ENCODE measurements at regions not wholly inside any gene's neighbourhood (a gene's known extent, or its start where the extent isn't known, plus 50 kb on each side); places are given as distances from the start of the nearest gene placed in this dataset.

DNA sequence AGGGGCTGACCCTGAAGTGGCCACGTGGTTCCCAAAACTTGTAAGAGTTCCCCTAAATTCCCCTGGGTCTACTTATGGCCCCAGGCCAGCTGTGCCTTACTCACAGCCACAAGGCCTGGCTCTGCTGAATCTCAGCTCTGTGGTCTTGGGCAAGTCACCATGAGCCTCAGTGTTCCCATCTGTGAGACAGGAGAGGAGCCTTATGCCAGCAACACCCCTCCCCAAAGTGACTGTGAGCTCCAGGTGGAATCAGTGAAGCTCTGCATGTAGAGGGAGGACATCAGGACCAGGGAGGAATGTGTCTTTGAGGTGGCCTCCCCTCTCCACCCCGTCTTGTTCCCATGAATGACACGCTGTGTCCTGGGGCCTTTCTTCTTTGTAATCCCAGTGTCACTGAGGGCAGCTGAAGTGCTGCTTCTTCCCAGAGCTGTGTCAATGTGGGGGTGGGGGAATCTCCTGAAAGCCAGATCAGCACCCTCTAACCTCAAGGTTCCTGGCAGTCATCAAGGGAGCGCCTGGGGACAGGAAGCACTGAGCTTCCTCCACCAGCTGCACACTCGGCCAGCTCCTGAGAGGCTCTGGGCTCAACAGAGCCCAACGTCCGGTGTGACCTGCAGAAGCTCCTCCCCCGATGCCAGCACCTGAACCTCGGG lies 258.9 kb downstream of the UACA start (continued):
- TF ChIP-seq POU5F1 (IDR thresholded peaks at IDR 0.05; ENCODE audit: low read depth, low read length) (no peak), RBBP5 (IDR thresholded peaks at IDR 0.05; ENCODE audit: borderline replicate concordance, low read depth, low read length) (no peak), JUND (IDR thresholded peaks at IDR 0.05; ENCODE audit: low read length) (no peak), BACH1 (IDR thresholded peaks at IDR 0.05; ENCODE audit: low read length) (no peak), FOSL1 (IDR thresholded peaks at IDR 0.05; ENCODE audit: insufficient read depth, low read depth, low read length) (no peak), CHD2 (IDR thresholded peaks at IDR 0.05; ENCODE audit: low read length) (no peak)
- TF ChIP-seq, protein P1, sequence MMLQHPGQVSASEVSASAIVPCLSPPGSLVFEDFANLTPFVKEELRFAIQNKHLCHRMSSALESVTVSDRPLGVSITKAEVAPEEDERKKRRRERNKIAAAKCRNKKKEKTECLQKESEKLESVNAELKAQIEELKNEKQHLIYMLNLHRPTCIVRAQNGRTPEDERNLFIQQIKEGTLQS (IDR thresholded peaks at IDR 0.05; ENCODE audit: insufficient read depth, low read depth, low read length), result no peak

Data from H1 (cell line).